HepG2 (cell line): ENCODE measurements at regions not wholly inside any gene's neighbourhood (a gene's known extent, or its start where the extent isn't known, plus 50 kb on each side); places are given as distances from the start of the nearest gene placed in this dataset.

ENCODE experiments used
- ATAC-seq: fragments of 200-7000 bp; cut with Tn5 transposase; 3 replicates; pipeline ENCODE4 v1.9.1; 2020; ENCODE audit warnings: mild to moderate bottlenecking, moderate library complexity
- BruUV-seq: library from RNA; stranded (reverse); fragments of 400-500 nt; replicated peaks from 2 replicates; lab custom pipeline; 2021; lab: Mats Ljungman, UMichigan
- CTCF ChIA-PET: fragments of 300-600 bp; formaldehyde crosslinking; extraction: SDS; loops from one replicate; lab custom pipeline; 2021; ENCODE audit warnings: low total read pairs, inconsistent platforms, low intra/inter-chr PET ratio; lab: Yijun Ruan, JAX
- POLR2A ChIA-PET: fragments of 350-600 bp; sonication (Branson Sonifier 250); formaldehyde crosslinking; loops from one replicate; lab custom pipeline; 2020; ENCODE audit warnings: antibody characterized with exemption, inconsistent platforms; lab: Yijun Ruan, JAX
- DNase-seq: peaks from one replicate; pipeline ENCODE4 v3.0.0-alpha.2; 2015; ENCODE audit warnings: low spot score
- FAIRE-seq: peaks from 3 replicates; lab custom pipeline; 2011; peaks lifted over from hg19 to GRCh38; lab: Jason Lieb, UNC
- H2AFZ ChIP-seq: one replicate; pipeline ENCODE4 v1.6.1; 2011; ENCODE audit warnings: low read length, inconsistent platforms
- H3K27ac ChIP-seq: fragments of 300-600 bp; 3 replicates; pipeline ENCODE4 v1.8.0; 2011; ENCODE audit warnings: mixed run types, mild to moderate bottlenecking, mixed read lengths, low read length, inconsistent platforms; ENCODE audit not compliant: insufficient read depth; ENCODE audit errors: extremely low read length
- H3K27me3 ChIP-seq, 2 experiments: fragments of 200-600 bp in 1 of 2; 2 replicates in 1 of 2; 3 replicates in 1 of 2; pipeline versions ENCODE4 v1.6.0 to v1.8.0; 2011; ENCODE audit warnings: low read length in 2 of 2, mild to moderate bottlenecking in 2 of 2, moderate library complexity in 2 of 2, inconsistent platforms in 1 of 2; ENCODE audit not compliant: insufficient read depth in 2 of 2, control insufficient read depth in 1 of 2
- H3K36me3 ChIP-seq, 2 experiments: fragments of 200-600 bp in 1 of 2; replicated peaks in 1 of 2; 2 replicates in 1 of 2; 3 replicates in 1 of 2; pipeline versions ENCODE4 v1.5.1 to v1.8.0; 2011; ENCODE audit warnings: low read length in 2 of 2, inconsistent platforms in 1 of 2; ENCODE audit not compliant: insufficient read depth in 2 of 2, control insufficient read depth in 1 of 2
- H3K4me1 ChIP-seq: 2 replicates; pipeline ENCODE4 v1.5.1; 2012; ENCODE audit warnings: low read length, inconsistent platforms; ENCODE audit not compliant: insufficient read depth
- H3K4me2 ChIP-seq: 2 replicates; pipeline ENCODE4 v1.6.0; 2011; ENCODE audit warnings: low read depth, low read length, inconsistent platforms
- H3K4me3 ChIP-seq, 3 experiments: fragments of 200-600 bp in 1 of 3; sonication (generic), shearing (Covaris generic) in 1 of 3; replicated peaks in 1 of 3; 2 replicates each; pipeline ENCODE4 v1.5.1; 2011 to 2016; ENCODE audit warnings: low read length in 3 of 3, inconsistent platforms in 2 of 3, low read depth in 2 of 3, mild to moderate bottlenecking in 2 of 3, control low read depth in 1 of 3, mixed read lengths in 1 of 3; ENCODE audit not compliant: insufficient read depth in 1 of 3
- H3K79me2 ChIP-seq: one replicate; pipeline ENCODE4 v1.6.1; 2011; ENCODE audit warnings: low read length, inconsistent platforms; ENCODE audit not compliant: insufficient read depth
- H3K9ac ChIP-seq: 2 replicates; pipeline ENCODE4 v1.6.0; 2011; ENCODE audit warnings: mild to moderate bottlenecking, low read depth, low read length, inconsistent platforms; ENCODE audit not compliant: insufficient read depth
- H3K9me3 ChIP-seq: 2 replicates; pipeline ENCODE4 v1.5.1; 2012; ENCODE audit warnings: mild to moderate bottlenecking, low read length
- H4K20me1 ChIP-seq: 2 replicates; pipeline ENCODE4 v1.6.0; 2011; ENCODE audit warnings: inconsistent platforms, mild to moderate bottlenecking, low read length, moderate library complexity; ENCODE audit not compliant: insufficient read depth
- CREBL2 ChIP-seq: sonication (generic); formaldehyde crosslinking; IDR thresholded peaks from 2 replicates; pipeline ENCODE4 v1.8.1; 2023; ENCODE audit warnings: missing genetic modification reagents, mild to moderate bottlenecking, borderline replicate concordance
- FOXC1 ChIP-seq: sonication (generic); formaldehyde crosslinking; IDR thresholded peaks from 2 replicates; pipeline ENCODE4 v1.8.0; 2022; ENCODE audit warnings: mild to moderate bottlenecking, missing genetic modification reagents, borderline replicate concordance
- HIVEP1 ChIP-seq: sonication (generic); formaldehyde crosslinking; IDR thresholded peaks from 2 replicates; pipeline ENCODE4 v1.4.0; 2020; ENCODE audit warnings: mild to moderate bottlenecking, missing genetic modification reagents
- MAF1 ChIP-seq: sonication (generic); formaldehyde crosslinking; IDR thresholded peaks from 2 replicates; pipeline ENCODE4 v1.5.0; 2020; ENCODE audit warnings: missing genetic modification reagents, borderline replicate concordance
- NR2C2 ChIP-seq: sonication (generic); formaldehyde crosslinking; IDR thresholded peaks from 2 replicates; pipeline ENCODE4 v1.4.0; 2020; ENCODE audit warnings: missing genetic modification reagents, mild to moderate bottlenecking, moderate library complexity, borderline replicate concordance
- ZNF160 ChIP-seq: sonication (generic); formaldehyde crosslinking; IDR thresholded peaks from 2 replicates; pipeline ENCODE4 v1.8.0; 2022; ENCODE audit warnings: mild to moderate bottlenecking, inconsistent platforms, missing genetic modification reagents
- WGBS: methylation state at CpG from one replicate; pipeline ENCODE4 v1.1.6; 2017; ENCODE audit warnings: low lambda C conversion rate; 5-methylcytosine and 5-hydroxymethylcytosine counted together
- in situ Hi-C: cut with HindIII; loops from 2 replicates; pipeline ENCODE4 v1.10.0; 2017; ENCODE audit warnings: low pct_unique_long_range_greater_than_20kb; ENCODE audit not compliant: extremely low pct_ligation_motif_present
- intact Hi-C: fragments of 100-400 bp; cut with micrococcal nuclease; formaldehyde crosslinking; loops from one replicate; pipeline ENCODE4 v1.10.0; 2022; ENCODE audit not compliant: unreplicated experiment

- no peak overlapping the region for H3K4me2 ChIP-seq
- no peak overlapping the region for H2AFZ ChIP-seq
- H3K27me3 ChIP-seq, result no peaks in the 10 kb centered on the region
- H3K36me3 ChIP-seq, result no peaks in the 10 kb centered on the region
- no peaks in the 10 kb centered on the region for H3K4me1 ChIP-seq
- DNase-seq (no peak), FAIRE-seq (no peak), ATAC-seq (no peak)
- TF ChIP-seq CREBL2 (CRISPR knock-in tag), result no peak
- peak; percentile 71; the same call in 1 of the 2 replicates for TF ChIP-seq ZNF160 (CRISPR knock-in tag)
- no peak for TF ChIP-seq NR2C2
- TF ChIP-seq HIVEP1 (CRISPR knock-in tag), result no peak
- H3K4me3 ChIP-seq, result no peak overlapping the region
- in situ Hi-C loops (no loop called here), intact Hi-C loops (no loop called here)
- ChIA-PET CTCF (no interaction called here), POLR2A (no interaction called here)
- H3K9me3 ChIP-seq, result peaks cover 27% of the 10 kb centered on the region
- no peaks in the 10 kb centered on the region for H4K20me1 ChIP-seq
- WGBS, result 0% methylated on average over 1 of the region's 1 CpG
- H3K9ac ChIP-seq, result no peak overlapping the region
- H3K79me2 ChIP-seq, result no peaks in the 10 kb centered on the region
- H3K27ac ChIP-seq, result no peak overlapping the region
- no TSS peak for BruUV-seq
Measured at GRCh38 chr5:42338136-42338535, 85.1 kb upstream of the GHR start.

- H3K4me1 ChIP-seq, result no peaks in the 10 kb centered on the region
- TF ChIP-seq MAF1 (no peak), FOXC1 (CRISPR knock-in tag) (no peak)
- in situ Hi-C loops (no loop called here), intact Hi-C loops (no loop called here)
- no peak overlapping the region for H3K4me2 ChIP-seq
- POLR2A ChIA-PET, result no interaction called here
- ATAC-seq (no peak), FAIRE-seq (no peak), DNase-seq (no peak)
- no peak overlapping the region for H2AFZ ChIP-seq
- BruUV-seq, result no TSS peak
- 0% methylated on average over 1 of the region's 1 CpG for WGBS
- no peak overlapping the region for H3K9ac ChIP-seq
- CTCF ChIA-PET, result no interaction called here
- H3K79me2 ChIP-seq, result no peaks in the 10 kb centered on the region
- H4K20me1 ChIP-seq, result no peaks in the 10 kb centered on the region
- H3K4me3 ChIP-seq, result no peak overlapping the region
- H3K27me3 ChIP-seq, result no peaks in the 10 kb centered on the region
- no peak overlapping the region for H3K27ac ChIP-seq
- H3K9me3 ChIP-seq, result peaks cover 7% of the 10 kb centered on the region
- H3K36me3 ChIP-seq, result no peaks in the 10 kb centered on the region
Measured at GRCh38 chr5:42349163-42349562, 74.1 kb upstream of the GHR start.
